Neural progenitor cell (in vitro differentiated cells): ENCODE measurements at regions not wholly inside any gene's neighbourhood (a gene's known extent, or its start where the extent isn't known, plus 50 kb on each side); places are given as distances from the start of the nearest gene placed in this dataset.

ENCODE experiments used
- EZH2 ChIP-seq: fragments of 200-600 bp; sonication (generic); IDR thresholded peaks from 2 replicates; pipeline ENCODE4 v1.6.1; 2017; ENCODE audit warnings: antibody characterized with exemption, mild to moderate bottlenecking, moderate library complexity
- EZH2phosphoT487 ChIP-seq: fragments of 200-600 bp; sonication (generic); IDR thresholded peaks from 2 replicates; pipeline ENCODE4 v1.6.1; 2017; ENCODE audit warnings: antibody characterized with exemption
- TF ChIP-seq, protein P1 (sequence below): fragments of 200-600 bp; sonication (generic); IDR thresholded peaks from 2 replicates; pipeline ENCODE4 v1.5.1; 2017; ENCODE audit warnings: antibody characterized with exemption, mild to moderate bottlenecking

DNA sequence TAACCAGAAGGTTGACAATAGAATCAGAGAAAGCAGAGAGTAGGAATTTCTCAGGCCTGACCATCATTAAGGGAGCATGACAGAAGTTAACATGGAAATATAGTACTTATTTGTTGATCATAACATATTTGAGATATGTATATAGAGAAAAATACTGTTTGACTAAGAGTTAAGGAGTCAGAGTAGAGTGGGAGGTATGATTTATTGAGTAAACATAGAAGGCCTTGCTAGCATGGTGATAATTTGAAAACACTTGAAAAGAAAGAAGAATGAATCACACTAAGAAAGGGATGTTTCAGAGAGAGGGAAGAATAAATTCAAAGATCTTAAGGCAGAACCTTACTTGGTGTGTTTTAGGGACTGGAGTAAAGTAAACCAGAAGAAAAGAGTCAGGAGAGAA lies 437.2 kb upstream of the TECRL start:
- TF ChIP-seq, protein P1, sequence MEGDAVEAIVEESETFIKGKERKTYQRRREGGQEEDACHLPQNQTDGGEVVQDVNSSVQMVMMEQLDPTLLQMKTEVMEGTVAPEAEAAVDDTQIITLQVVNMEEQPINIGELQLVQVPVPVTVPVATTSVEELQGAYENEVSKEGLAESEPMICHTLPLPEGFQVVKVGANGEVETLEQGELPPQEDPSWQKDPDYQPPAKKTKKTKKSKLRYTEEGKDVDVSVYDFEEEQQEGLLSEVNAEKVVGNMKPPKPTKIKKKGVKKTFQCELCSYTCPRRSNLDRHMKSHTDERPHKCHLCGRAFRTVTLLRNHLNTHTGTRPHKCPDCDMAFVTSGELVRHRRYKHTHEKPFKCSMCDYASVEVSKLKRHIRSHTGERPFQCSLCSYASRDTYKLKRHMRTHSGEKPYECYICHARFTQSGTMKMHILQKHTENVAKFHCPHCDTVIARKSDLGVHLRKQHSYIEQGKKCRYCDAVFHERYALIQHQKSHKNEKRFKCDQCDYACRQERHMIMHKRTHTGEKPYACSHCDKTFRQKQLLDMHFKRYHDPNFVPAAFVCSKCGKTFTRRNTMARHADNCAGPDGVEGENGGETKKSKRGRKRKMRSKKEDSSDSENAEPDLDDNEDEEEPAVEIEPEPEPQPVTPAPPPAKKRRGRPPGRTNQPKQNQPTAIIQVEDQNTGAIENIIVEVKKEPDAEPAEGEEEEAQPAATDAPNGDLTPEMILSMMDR = no peak
- TF ChIP-seq EZH2 = no peak
- TF ChIP-seq EZH2phosphoT487 = no peak
